NCI-H1417 (cell line): ENCODE measurements at regions not wholly inside any gene's neighbourhood (a gene's known extent, or its start where the extent isn't known, plus 50 kb on each side); places are given as distances from the start of the nearest gene placed in this dataset.
A peak's percentile ranks its signal among the peaks of the same experiment; 100 is the strongest.

Source experiments
- DNase-seq, 3 experiments: peaks; one replicate each; lab custom pipeline; 2025; lab: John Stamatoyannopoulos, UW

DNA sequence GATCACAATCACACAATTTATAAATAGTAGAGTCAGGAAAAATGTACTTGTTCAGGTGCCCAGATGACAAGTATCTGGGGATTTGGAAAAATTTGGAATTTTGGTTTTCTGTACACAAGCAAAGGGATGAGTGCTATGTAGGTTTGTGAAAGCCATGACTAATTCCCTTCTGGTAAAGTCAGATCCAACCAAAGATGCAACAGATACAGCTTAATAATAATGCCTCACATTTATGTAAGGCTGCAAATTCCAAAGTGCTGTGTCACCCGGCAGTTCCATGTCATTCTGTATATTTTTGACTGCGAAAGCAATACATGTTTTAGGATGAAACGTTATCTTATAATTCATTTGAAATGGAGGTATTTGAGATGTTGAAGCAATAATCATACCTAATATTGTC lies 102.7 kb upstream of the AGBL1 start:
- no peak for DNase-seq

DNA sequence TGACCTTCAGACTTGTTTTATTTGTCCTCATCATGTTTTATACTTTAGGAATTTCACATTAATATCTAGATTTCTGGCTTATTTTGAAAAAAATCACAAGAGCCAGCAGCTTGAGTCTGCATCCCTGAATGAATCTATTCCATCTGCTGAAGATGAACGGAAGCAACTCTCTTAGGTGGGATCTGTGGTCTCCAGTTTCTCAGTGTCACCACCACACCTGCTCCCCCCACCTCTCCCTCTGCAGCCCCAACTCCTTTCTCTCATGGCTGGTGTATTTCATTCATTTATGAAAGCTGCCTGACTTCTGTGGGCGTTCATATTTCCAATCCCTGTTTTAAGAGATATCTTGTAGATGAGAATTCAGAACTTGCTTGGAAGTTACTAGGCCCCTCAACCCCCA lies 102.1 kb upstream of the AGBL1 start:
- DNase-seq, result no peak

DNA sequence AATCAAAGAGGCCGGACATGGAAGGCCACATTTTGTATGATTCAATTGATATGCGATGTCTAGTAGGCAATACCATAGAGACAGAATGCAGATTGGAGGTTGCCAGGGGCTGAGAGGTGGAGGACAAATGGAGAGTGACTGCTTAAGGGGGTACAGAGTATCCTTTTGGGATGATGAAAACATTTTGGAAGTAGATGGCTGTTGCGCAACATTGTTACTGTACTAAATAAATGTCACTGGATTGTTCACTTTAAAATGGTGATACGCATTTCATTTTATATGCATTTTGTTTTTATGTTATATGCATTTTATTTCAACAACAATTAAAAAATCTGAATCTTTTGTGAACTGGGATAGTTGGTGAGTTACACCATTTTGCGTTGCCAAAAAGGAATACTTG lies 99.7 kb upstream of the AGBL1 start:
- no peak for DNase-seq

DNA sequence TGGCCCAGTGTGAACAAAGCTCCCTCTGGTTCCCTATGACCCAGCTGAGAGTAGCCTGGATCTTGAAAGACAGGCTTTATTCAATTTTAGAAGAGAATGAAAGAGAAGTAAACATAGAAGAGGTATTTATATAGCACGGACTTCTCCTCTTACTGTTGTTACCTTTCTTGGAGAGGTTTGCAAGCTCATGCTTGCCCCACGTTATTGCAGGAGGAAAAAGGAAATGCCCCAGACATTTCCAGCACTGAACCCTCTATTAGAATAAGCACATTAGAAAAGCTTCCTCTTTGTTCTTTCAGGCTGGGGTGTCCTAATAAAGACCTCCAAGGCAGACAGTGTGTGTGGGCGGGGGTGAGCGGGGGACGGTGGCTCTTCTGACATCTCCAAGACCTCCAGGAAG lies 98.7 kb upstream of the AGBL1 start:
- no peak for DNase-seq

DNA sequence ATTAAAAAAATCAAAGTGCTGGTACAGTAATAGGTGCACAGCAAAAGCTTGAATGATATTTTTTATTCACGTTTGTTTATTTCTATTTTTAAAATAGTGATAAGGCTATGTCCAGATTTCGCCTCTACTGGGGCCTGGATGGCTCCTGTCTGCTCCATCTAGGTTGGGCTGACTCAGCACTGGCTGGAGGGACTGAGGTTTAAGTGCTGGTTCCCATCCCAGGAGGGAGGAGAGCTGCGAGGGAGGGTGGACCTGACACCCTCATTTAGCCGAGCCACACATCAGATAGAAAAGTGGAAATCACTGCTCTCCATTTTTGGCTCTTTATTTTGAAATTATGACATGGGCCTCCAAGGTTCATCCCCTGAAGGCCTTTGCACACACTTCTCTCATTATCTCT lies 95.4 kb upstream of the AGBL1 start:
- DNase-seq, result no peak

DNA sequence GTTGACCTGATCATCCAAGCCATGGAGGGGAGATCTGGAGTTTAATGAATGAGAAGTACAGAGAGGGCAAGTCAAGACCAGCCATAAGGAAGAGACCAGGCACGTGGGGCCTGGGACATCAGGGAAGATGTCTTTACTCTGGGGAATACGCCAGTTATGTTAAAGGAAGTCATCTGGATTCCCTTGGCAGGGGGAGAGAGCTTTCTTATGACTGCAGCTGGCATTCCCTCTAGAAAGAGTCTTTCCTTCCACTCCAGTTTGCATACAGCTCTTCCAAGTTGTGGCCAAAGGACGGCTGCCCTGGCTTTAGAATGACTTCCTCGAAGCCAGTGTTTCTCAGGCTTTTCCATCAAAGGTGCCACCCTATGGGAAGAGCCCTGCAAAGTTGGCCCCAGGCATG lies 93.6 kb upstream of the AGBL1 start:
- DNase-seq, result no peak

DNA sequence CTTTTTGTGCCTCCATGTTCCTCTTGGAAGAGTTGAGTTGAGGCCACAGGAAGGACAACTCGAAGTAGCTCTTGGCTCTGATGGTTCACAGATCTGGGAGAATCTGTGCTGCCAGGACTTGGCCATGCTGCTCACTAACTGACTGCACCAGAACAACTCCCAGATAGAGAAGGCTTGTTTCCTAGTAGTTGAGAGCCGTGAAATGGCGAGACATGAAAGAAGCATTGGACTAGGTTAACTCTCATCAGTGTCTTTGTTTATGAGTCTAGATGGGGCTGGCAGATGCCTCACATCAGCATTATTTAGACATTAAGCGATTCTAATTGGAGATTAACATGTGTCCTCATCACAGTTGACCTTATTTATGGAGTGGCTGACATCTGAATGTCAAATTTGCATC lies 92.9 kb upstream of the AGBL1 start:
- no peak for DNase-seq

DNA sequence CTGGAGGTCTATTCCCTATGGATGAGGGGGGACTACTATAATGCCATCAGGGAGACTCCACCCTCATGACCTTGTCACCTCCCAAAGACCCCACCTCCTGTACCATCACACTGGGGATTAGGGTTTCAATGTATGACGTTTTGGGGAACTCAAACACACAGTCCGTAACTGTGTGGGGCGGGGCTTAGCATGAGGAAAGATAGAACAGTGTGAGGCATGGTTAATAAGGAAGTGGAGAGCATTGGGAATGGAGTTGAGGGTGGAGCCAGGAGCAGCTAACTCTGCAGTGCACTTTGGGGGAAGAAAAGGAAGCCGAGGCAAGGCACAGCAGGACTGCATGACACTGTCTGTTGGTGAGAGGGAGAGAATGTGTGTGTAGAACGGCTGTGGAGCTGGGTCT lies 90.9 kb upstream of the AGBL1 start:
- no peak for DNase-seq

DNA sequence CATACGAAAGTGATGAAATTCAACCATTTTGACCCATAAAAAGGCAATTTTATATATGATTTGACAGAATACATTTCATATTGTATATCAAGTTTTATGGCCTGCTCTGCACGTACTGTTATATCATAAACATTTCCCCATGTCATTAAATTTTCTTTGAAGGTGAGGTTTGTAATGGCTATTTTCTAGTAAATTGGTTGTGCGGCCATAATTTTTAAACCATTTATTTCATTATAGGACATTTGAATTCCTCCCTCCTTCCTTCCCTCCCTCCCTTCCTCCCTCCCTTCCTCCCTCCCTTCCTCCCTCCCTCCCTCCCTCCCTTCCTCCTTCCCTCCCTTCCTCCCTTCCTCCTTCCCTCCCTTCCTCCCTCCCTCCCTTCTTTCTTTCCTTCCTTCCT lies 87.4 kb upstream of the AGBL1 start:
- DNase-seq, result no peak

DNA sequence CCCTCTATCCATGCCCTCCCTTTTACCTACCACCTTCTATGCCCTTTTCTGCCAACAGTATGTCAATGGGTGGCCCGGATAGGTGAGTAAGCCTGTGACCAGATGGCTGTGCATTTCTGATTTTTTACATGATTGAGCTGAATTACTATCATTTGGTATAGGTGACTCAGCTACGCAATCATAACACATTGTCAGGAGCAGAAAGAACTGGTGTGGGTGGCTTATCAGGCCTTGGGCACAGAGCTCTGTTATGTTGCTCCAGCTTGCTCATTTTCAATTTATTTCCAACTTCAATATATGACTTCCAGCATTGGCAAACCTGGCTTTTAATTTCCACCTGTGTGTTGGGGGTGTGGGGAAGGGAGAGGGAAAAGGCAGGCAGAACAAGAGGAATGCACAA lies 86.6 kb upstream of the AGBL1 start:
- DNase-seq, result no peak

DNA sequence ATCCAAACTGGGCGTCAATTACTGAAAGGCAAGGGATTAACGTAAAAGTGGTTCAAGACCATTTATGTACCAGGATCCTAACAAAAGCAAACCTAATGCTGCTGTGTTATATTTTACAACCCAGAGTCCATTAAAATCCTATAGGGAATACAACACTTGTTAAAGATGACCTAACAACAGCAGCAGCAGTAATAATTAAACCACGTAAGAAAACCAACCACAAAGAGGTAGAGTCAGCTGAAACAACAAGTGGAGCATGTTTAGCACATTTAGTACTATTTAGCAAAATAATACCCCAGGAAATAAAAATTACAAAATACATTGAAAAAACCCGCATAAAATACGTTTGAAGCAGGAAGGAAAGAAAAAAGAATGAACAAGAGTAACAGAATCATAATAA lies 82.1 kb upstream of the AGBL1 start:
- DNase-seq, result no peak

DNA sequence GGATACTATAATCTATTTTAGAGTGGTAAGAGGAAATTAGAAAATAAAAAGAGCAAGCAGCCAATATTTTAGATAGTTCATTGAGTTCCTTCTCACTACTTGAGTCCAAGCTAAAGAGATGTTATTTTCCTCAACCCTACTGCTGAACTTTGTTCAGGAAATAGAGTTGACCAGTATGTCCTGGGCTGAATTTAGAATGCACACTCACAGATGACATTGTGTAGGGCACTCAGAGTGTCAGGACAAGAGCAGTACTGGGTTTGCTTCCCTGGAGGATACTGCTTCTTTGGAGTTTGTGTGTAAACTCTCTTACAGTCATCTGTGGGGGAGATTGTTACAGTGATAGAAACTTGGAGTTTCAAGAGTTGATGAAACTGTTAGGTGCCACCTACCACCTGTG lies 80.0 kb upstream of the AGBL1 start:
- DNase-seq, result no peak

DNA sequence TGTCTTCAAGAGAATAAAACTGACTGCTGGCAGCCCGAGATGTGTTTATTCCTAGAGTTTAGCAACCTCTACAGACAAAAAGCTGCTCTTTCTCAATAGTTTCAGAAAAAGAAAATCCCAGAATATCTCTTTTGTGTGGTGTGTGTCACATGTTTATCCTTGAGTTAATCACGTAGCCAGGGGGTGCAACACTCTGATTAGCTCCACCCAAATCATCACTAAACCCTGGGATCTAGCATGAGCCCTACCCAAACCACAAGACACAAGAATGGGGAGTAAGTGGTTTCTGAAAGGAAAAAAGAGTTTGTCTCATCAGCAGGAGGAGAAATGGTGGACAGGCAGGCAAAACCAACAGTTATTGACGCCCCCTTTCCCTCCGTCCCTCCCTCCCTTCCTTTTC lies 78.5 kb upstream of the AGBL1 start:
- no peak for DNase-seq

DNA sequence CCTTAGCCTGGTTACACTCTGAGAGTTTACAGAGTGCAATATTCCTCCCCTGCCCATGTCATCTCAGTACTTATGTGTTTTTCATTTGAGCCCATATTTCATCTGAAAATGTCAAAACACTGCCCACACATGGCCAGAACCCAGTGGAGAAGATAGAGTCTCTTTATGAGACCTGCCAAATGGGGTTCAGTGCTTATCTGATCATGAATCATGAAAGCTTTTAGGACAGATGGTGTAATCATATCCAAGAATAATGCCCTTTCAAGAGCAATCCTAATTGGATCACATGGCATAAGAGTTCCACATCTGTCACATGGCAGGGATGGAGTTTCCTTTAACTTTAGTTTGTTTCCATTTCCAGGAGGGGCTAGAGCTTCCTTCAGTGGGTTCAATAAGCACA lies 77.2 kb upstream of the AGBL1 start:
- DNase-seq, result peak in 2 of 3 experiments; percentile 43 to 78

DNA sequence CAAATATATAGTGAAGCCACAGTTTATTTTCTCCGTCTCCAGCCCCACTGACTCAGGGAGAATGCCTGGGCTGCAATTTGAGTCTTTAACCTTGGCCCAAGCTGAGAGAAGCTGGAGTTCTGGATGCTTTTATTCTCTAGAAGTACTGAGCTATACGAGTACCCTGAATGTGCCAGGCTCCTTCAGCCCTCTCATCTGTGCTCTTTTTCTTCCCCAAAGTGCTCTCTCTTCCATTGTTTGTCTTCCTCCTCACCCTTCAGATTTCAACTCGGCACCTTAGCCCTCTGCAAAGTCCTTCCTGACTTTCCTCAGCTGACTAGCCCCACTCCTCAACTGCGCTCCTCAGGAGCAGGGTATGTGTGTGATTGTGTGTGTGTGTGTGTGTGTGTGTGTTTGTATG lies 75.6 kb upstream of the AGBL1 start:
- no peak for DNase-seq

DNA sequence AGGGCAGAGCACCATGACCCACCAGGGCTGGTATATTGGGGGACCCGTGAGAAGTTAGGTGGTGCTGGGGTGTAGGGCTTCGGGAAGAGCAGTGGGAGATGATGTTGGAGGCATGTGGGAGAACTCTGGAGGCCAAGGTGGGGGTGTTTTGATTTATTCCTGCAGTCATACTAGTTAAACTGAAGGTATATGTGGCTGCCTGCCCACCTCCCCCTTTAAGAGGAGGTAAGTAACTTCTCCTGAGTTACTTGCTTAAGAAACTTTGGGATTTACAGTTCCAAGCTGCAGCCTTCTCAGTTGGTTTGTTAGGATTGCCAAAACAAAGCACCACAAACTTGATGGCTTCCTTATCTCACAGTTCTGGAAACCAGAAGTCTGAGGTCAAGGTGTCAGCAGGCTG lies 73.1 kb upstream of the AGBL1 start:
- no peak for DNase-seq

DNA sequence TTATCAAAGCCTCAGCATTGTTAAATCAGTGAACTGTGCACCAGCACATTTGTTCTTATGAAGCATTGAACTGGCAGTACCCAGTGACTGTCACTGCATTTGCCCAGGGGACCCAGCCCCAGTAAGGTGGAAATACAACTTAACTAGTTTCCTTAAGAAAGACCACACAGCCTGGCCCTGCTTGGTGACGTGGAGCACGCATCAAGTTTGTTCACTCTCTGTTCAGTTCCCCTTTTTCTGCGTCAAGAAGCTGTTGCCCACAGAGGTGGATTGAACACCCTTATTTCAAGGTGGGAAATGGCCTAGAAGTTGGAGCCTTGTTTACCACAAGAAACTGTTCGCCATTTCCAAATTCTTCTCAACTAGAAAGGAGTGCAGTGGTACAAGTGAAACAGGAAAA lies 69.9 kb upstream of the AGBL1 start:
- no peak for DNase-seq

DNA sequence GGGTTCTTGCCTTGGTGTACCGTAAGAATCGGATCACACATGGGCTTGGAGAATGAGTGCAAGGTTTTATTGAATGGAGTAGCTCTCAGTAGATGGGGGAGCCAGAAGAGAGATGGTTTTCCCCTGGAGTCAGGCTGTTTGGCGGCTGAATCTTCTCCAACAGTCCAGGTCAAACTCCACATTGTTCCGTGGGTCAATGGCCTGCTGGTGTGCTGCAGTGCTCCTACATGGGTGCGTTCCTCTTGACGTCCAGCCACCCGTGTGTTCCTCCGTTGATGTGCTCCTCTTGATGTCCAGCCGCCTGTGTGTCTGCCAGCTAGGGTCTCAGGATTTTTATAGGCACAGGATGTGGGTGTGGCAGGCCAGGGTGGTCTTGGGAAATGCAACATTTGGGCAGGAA lies 69.3 kb upstream of the AGBL1 start:
- no peak for DNase-seq

DNA sequence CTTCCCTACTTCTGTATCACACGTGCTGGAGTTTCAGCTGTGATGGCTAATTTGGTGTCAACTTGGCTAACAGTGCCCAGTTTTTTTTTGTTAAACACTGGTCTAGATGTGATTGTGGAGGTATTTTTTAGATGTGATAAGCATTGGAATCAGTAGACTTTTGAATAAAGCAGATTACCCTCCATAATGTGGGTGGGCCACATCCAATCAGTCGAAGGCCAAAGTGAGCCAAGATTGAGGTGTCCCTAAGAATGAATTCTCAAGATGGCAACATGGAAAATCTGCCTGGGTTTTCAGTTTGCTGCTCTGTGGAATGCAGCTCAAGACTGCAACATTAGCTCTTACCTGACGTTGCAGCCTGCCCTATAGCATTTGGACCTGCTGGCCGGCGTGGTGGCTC lies 68.8 kb upstream of the AGBL1 start:
- DNase-seq, result no peak

DNA sequence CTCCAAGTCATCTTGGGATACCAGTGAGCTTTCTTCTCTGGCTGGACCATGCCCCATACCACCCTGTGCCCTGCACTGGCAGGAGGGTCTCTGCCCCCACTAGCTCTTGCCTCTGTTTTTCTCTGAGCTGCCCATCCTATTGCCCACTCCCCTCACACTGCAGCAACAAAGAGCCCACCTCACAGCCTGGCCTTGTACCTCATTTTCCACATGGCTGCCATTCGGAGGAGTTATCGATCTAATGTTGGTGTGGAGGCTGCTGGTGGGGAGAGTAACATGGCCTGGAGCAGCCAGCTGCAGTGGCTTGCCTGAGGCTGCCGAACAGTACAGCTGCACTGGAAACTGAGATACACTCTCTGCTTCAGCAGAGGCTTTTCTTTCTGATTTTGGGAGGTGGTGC lies 65.7 kb upstream of the AGBL1 start:
- no peak for DNase-seq

DNA sequence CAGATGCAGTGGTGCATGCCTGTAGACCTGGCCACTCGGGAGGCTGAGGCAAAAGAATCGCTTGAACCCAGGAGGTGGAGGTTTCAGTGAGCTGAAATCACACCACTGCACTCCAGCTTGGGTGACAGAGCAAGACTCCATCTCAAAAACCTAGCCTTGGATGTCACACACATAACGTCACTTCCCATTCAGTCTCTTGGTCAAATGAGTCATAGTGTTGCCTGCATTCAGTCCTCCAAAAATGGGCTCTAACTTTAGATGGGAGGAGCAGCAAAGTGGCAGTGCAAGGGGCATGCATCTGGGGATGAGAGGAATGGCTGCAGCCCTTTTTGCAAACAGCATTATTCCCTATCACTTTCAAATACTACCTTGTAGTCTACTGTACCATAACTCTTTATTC lies 62.9 kb upstream of the AGBL1 start:
- no peak for DNase-seq

DNA sequence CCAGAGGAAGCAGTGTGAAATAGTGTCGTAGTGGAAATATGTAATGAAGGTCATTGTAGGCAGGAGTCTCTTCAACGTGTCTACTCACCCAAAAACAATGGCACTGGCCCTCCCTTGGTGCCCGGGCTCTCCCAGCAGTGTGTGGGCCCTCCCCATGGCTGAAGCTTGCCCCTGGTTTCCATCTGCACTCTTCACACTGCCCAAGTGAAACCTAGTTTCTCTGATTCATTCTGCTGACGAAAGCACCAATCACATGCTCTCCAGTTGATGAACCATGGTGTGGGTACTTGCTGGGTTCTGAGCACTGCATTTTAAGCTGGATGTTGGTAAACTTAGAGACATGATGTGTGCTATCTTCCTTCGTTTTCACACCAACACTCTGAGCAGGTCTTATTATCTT lies 61.0 kb upstream of the AGBL1 start:
- no peak for DNase-seq

DNA sequence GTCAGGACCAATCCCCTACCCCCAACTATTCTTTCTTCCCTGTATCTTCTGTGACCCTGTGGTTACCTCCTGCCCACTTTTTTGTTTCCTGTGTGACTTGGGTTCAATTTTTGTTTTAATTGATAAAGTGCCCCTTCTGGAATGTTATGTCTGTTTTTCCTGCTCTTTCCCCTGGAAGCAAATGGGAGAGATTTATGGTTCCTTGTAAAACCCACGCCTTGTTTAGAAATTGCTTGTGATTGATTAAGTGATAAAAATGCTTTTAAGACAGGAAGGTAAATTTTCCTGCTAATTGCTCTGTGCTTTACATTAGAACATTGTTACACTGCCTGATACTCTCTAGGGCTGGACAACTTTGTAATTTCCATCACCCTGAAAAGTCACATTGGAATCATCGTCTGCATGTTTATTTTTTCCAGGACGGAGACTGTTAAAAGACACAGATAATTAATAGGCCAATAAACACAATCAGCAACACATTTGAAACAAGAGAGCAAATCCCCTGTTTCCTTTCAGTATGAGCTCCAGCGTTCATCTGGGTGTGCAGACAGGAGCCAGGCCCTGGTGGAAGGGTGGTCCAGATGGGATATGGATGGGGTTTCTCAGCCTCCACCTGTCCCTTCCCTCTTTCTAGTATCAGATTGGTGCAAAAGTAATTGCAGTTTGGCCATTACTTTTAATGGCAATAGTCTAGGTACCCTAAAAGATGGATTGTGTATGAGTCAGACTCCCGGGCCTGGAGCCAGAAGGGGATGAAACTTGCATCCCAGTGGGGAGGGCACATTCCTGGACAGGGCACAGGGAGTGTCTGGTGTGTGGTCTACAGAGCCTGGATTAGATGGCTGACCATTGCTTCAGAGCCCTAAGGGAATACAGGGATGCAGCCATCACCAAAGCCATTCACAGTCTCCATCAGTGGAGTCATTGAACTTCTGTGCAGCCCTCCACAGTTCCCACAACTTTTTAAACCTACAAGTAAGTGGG lies 58.1 kb upstream of the AGBL1 start:
- peak in 1 of 3 experiments; percentile 39 for DNase-seq

DNA sequence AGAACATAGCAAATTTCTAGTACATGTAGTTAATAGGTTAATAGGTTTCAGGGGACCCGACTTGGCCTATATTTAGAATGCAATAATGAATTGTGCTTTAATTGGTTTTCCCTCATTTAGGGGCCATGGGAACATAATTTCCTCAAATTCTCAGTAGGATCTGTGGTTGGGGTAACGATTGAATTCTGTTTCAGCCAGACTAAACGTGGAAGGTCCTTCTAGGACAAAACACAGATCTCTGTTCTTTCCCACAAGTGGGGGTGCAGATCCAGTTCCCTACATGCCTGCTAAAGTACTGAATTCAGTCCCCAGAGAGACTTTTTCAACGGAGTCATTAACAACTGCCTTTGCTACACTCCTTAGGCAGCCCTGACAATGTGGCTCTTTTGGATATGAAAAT lies 50.7 kb upstream of the AGBL1 start:
- DNase-seq, result no peak
